HCT116 (cell line): ENCODE measurements at regions not wholly inside any gene's neighbourhood (a gene's known extent, or its start where the extent isn't known, plus 50 kb on each side); places are given as distances from the start of the nearest gene placed in this dataset.
A peak's percentile ranks its signal among the peaks of the same experiment; 100 is the strongest.

Experiments used
- ATAC-seq: fragments of 200-7000 bp; cut with Tn5 transposase; 2 replicates; pipeline ENCODE4 v1.9.1; 2020; ENCODE audit warnings: mild to moderate bottlenecking, moderate library complexity
- BruUV-seq: library from RNA; stranded (reverse); fragments of 400-500 nt; replicated peaks from 2 replicates; lab custom pipeline; 2021; lab: Mats Ljungman, UMichigan
- CTCF ChIA-PET: fragments of 300-600 bp; sonication (Branson Sonifier 250); formaldehyde crosslinking; loops from one replicate; lab custom pipeline; 2021; ENCODE audit warnings: antibody characterized with exemption; lab: Charles Lee
- POLR2A ChIA-PET: fragments of 300-600, 350-600 bp; sonication (Branson Sonifier 250); formaldehyde crosslinking; loops from one replicate; lab custom pipeline; 2021; ENCODE audit warnings: antibody characterized with exemption; lab: Charles Lee
- RAD21 ChIA-PET, 2 experiments: fragments of 300-600 bp; sonication (Branson Sonifier 250); formaldehyde crosslinking; loops; one replicate each; lab custom pipeline; 2023; ENCODE audit warnings: low total read pairs in 2 of 2; ENCODE audit not compliant: uncharacterized antibody in 2 of 2, unreplicated experiment in 2 of 2, low non-redundant PET in 1 of 2; lab: Charles Lee
- DNase-seq: peaks from one replicate; pipeline ENCODE4 v3.0.0-alpha.2; 2010; ENCODE audit warnings: low read depth, low spot score
- H2AFZ ChIP-seq: fragments of 200-600 bp; shearing (Covaris generic), sonication (generic); 2 replicates; pipeline ENCODE4 v1.6.1; 2017; ENCODE audit warnings: low read depth, mixed run types, mixed read lengths, antibody characterized with exemption, low read length; ENCODE audit not compliant: poor library complexity, severe bottlenecking
- H3K27ac ChIP-seq: 2 replicates; pipeline ENCODE4 v1.5.1; 2012; ENCODE audit warnings: low read depth, low read length
- H3K27me3 ChIP-seq: fragments of 200-600 bp; sonication (generic); 2 replicates; pipeline ENCODE4 v1.6.1; 2016; ENCODE audit warnings: mixed run types, low read length, mixed read lengths; ENCODE audit not compliant: insufficient read depth
- H3K36me3 ChIP-seq, 2 experiments: fragments of 200-500 bp in 1 of 2; fragments of 200-600 bp in 1 of 2; sonication (Bioruptor generic) in 1 of 2; sonication (generic) in 1 of 2; 2 replicates each; pipeline versions ENCODE4 v1.5.1 to v1.6.1; 2014 to 2016; ENCODE audit warnings: low read length in 2 of 2, inconsistent platforms in 1 of 2, mixed read lengths in 1 of 2, mixed run types in 1 of 2; ENCODE audit not compliant: insufficient read depth in 2 of 2, control insufficient read depth in 1 of 2
- H3K4me1 ChIP-seq, 2 experiments: fragments of 200-600 bp in 1 of 2; sonication (generic) in 1 of 2; 2 replicates each; pipeline versions ENCODE4 v1.5.1 to v1.6.1; 2012 to 2017; ENCODE audit warnings: low read length in 2 of 2, inconsistent platforms in 1 of 2, mild to moderate bottlenecking in 1 of 2, mixed read lengths in 1 of 2, mixed run types in 1 of 2, moderate library complexity in 1 of 2; ENCODE audit not compliant: insufficient read depth in 2 of 2, control insufficient read depth in 1 of 2
- H3K4me2 ChIP-seq: fragments of 200-600 bp; sonication (generic); 2 replicates; pipeline ENCODE4 v1.6.1; 2017; ENCODE audit warnings: mixed run types, low read length, mixed read lengths
- H3K4me3 ChIP-seq, 2 experiments: fragments of 200-600 bp in 1 of 2; sonication (generic) in 1 of 2; replicated peaks in 1 of 2; 2 replicates each; pipeline ENCODE4 v1.5.1; 2011 to 2016; ENCODE audit warnings: low read length in 2 of 2, control low read depth in 1 of 2, low read depth in 1 of 2, mild to moderate bottlenecking in 1 of 2, mixed read lengths in 1 of 2, mixed run types in 1 of 2
- H3K79me2 ChIP-seq: fragments of 200-600 bp; sonication (generic); 2 replicates; pipeline ENCODE4 v1.6.1; 2017; ENCODE audit warnings: mild to moderate bottlenecking, mixed run types, low read length, moderate library complexity, mixed read lengths; ENCODE audit not compliant: insufficient read depth
- H3K9ac ChIP-seq: fragments of 200-600 bp; sonication (generic); 2 replicates; pipeline ENCODE4 v1.6.1; 2016; ENCODE audit warnings: low read length, mixed read lengths
- H3K9me2 ChIP-seq: fragments of 200-600 bp; sonication (generic), shearing (Covaris generic); 2 replicates; pipeline ENCODE4 v1.6.1; 2017; ENCODE audit warnings: mixed run types, mild to moderate bottlenecking, moderate library complexity; ENCODE audit not compliant: insufficient read depth
- H3K9me3 ChIP-seq, 2 experiments: fragments of 200-500 bp in 1 of 2; fragments of 200-600 bp in 1 of 2; sonication (Bioruptor generic) in 1 of 2; sonication (generic) in 1 of 2; 2 replicates each; pipeline ENCODE4 v1.6.1; 2014 to 2017; ENCODE audit warnings: low read length in 2 of 2, mixed read lengths in 2 of 2, inconsistent platforms in 1 of 2, low read depth in 1 of 2, mild to moderate bottlenecking in 1 of 2, mixed run types in 1 of 2, moderate library complexity in 1 of 2; ENCODE audit not compliant: control insufficient read depth in 1 of 2, insufficient read depth in 1 of 2
- H4K20me1 ChIP-seq: fragments of 200-600 bp; sonication (generic), shearing (Covaris generic); 2 replicates; pipeline ENCODE4 v1.6.1; 2017; ENCODE audit warnings: mixed run types, mild to moderate bottlenecking, moderate library complexity; ENCODE audit not compliant: insufficient read depth
- CTCF ChIP-seq, 3 experiments: fragments of 200-600 bp in 1 of 3; sonication (generic) in 1 of 3; IDR thresholded peaks in 2 of 3; conservative IDR thresholded peaks in 1 of 3; 2 replicates each; pipeline ENCODE4 v1.5.1; 2012 to 2017; ENCODE audit warnings: low read depth in 2 of 3, low read length in 2 of 3, antibody characterized with exemption in 1 of 3, borderline replicate concordance in 1 of 3, control low read depth in 1 of 3, mild to moderate bottlenecking in 1 of 3, mixed read lengths in 1 of 3, mixed run types in 1 of 3, moderate library complexity in 1 of 3; ENCODE audit not compliant: insufficient read depth in 1 of 3
- RAD21 ChIP-seq: IDR thresholded peaks from 2 replicates; pipeline ENCODE4 v1.6.1; 2012; ENCODE audit warnings: low read depth, mild to moderate bottlenecking
- SRF ChIP-seq: IDR thresholded peaks from 2 replicates; pipeline ENCODE4 v1.6.1; 2012; ENCODE audit warnings: low read depth
- ZBTB33 ChIP-seq: IDR thresholded peaks from 2 replicates; pipeline ENCODE4 v1.6.1; 2011; ENCODE audit warnings: mild to moderate bottlenecking, low read length, moderate library complexity; ENCODE audit not compliant: insufficient replicate concordance; ENCODE audit errors: extremely low read depth
- ZNF274 ChIP-seq: fragments of 200-500 bp; sonication (Bioruptor generic); IDR thresholded peaks from 2 replicates; pipeline ENCODE4 v1.6.1; 2014; ENCODE audit warnings: mild to moderate bottlenecking, low read depth, low read length, inconsistent platforms
- intact Hi-C: fragments of 100-400 bp; cut with micrococcal nuclease; formaldehyde crosslinking; loops from 2 replicates; pipeline ENCODE4 v1.10.0; 2022

- TF ChIP-seq ZNF274 (no peak), RAD21 (peak; percentile 67), SRF (no peak), CTCF (IDR thresholded peaks at IDR 0.05 in 2 of 3, conservative IDR thresholded peaks at IDR 0.05 in 1 of 3; ENCODE audit: borderline replicate concordance in 1 of 3, insufficient read depth in 1 of 3, low read depth in 2 of 3, low read length in 2 of 3) (peak; percentile 60 to 72 (median 61); a peak in 5 of 6 replicates), ZBTB33 (no peak)
- CTCF ChIA-PET: no interaction called here
These were observed 127.7 kb downstream of the MTHFS start for GRCh38 chr15:79769069-79769481.

More at GRCh38 chr15:79769069-79769481, 127.7 kb downstream of the MTHFS start:
- no peak overlapping the region for H2AFZ ChIP-seq
- H3K4me1 ChIP-seq: no peaks in the 10 kb centered on the region
- peak; percentile 84 for ATAC-seq
- no peak overlapping the region for H3K27ac ChIP-seq
- H3K36me3 ChIP-seq: no peaks in the 10 kb centered on the region
- H3K9me3 ChIP-seq: no peaks in the 10 kb centered on the region
- ChIA-PET RAD21 (interaction anchor here (0.6 to 1.0 kb wide), 2 partner anchors 84 to 598 kb away, joined by 3 read pairs; no protein-coding TSS in a partner anchor), POLR2A (no interaction called here)
- H3K4me2 ChIP-seq: no peak overlapping the region
- intact Hi-C loops: loop anchor here (1.0 kb wide), 3 partner anchors 84 to 404 kb away; no protein-coding TSS in a partner anchor
- no TSS peak for BruUV-seq
- H3K9me2 ChIP-seq: no peaks in the 10 kb centered on the region
- H3K27me3 ChIP-seq: peaks cover 34% of the 10 kb centered on the region
- H3K79me2 ChIP-seq: no peaks in the 10 kb centered on the region
- DNase-seq: peak; percentile 10
- no peak overlapping the region for H3K9ac ChIP-seq
- H3K4me3 ChIP-seq: no peak overlapping the region
- H4K20me1 ChIP-seq: no peaks in the 10 kb centered on the region
